K562 (cell line): ENCODE measurements at regions not wholly inside any gene's neighbourhood (a gene's known extent, or its start where the extent isn't known, plus 50 kb on each side); places are given as distances from the start of the nearest gene placed in this dataset.

Experiments used
- ATAC-seq: fragments of 200-7000 bp; cut with Tn5 transposase; 3 replicates; pipeline ENCODE4 v1.9.1; 2020; ENCODE audit warnings: moderate library complexity
- BruUV-seq: library from RNA; stranded (reverse); fragments of 400-500 nt; replicated peaks from 2 replicates; lab custom pipeline; 2021; lab: Mats Ljungman, UMichigan
- CTCF ChIA-PET: fragments of 300-600 bp; formaldehyde crosslinking; extraction: SDS; loops from one replicate; lab custom pipeline; 2021; ENCODE audit warnings: low intra/inter-chr PET ratio; lab: Yijun Ruan, JAX
- POLR2A ChIA-PET: fragments of 300-600, 350-650 bp; sonication (Branson Sonifier 250); formaldehyde crosslinking; extraction: SDS; loops from one replicate; lab custom pipeline; 2021; ENCODE audit warnings: antibody characterized with exemption, inconsistent platforms; lab: Yijun Ruan, JAX
- DNase-seq, 4 experiments: peaks; one replicate each; pipeline versions ENCODE4 v3.0.0 to v3.0.0-alpha.2; 2011 to 2018; ENCODE audit warnings: low spot score in 3 of 4, mixed read lengths in 3 of 4; ENCODE audit errors: extremely low read depth in 1 of 4
- FAIRE-seq: peaks from 2 replicates; lab custom pipeline; 2011; peaks lifted over from hg19 to GRCh38; lab: Jason Lieb, UNC
- H2AFZ ChIP-seq: 2 replicates; pipeline ENCODE4 v1.6.0; 2011; ENCODE audit warnings: low read depth, low read length, control low read depth, inconsistent platforms
- H3K27ac ChIP-seq: fragments of 200-600 bp; 3 replicates; pipeline ENCODE4 v1.8.0; 2011; ENCODE audit warnings: low read depth, mild to moderate bottlenecking, control low read depth, inconsistent platforms, low read length, moderate library complexity, mixed read lengths; ENCODE audit errors: extremely low read depth
- H3K27me3 ChIP-seq, 2 experiments: fragments of 300-600 bp in 1 of 2; 2 replicates in 1 of 2; 3 replicates in 1 of 2; pipeline versions ENCODE4 v1.6.0 to v1.8.0; 2011; ENCODE audit warnings: inconsistent platforms in 2 of 2, low read length in 2 of 2, mild to moderate bottlenecking in 1 of 2, mixed read lengths in 1 of 2, moderate library complexity in 1 of 2; ENCODE audit not compliant: control insufficient read depth in 2 of 2, insufficient read depth in 2 of 2
- H3K36me3 ChIP-seq: fragments of 300-600 bp; 3 replicates; pipeline ENCODE4 v1.8.0; 2011; ENCODE audit warnings: mild to moderate bottlenecking, low read length, inconsistent platforms; ENCODE audit not compliant: control insufficient read depth, insufficient read depth
- H3K4me1 ChIP-seq, 2 experiments: fragments of 200-600 bp in 1 of 2; replicated peaks in 1 of 2; 2 replicates in 1 of 2; 3 replicates in 1 of 2; pipeline versions ENCODE4 v1.5.1 to v1.8.0; 2011; ENCODE audit warnings: inconsistent platforms in 2 of 2, low read length in 2 of 2, mild to moderate bottlenecking in 1 of 2, mixed read lengths in 1 of 2, moderate library complexity in 1 of 2; ENCODE audit not compliant: control insufficient read depth in 2 of 2, insufficient read depth in 2 of 2
- H3K4me2 ChIP-seq: 2 replicates; pipeline ENCODE4 v1.6.1; 2011; ENCODE audit warnings: low read length, control low read depth, inconsistent platforms, mixed read lengths; ENCODE audit not compliant: insufficient read depth
- H3K4me3 ChIP-seq: fragments of 200-600 bp; sonication (generic), shearing (Covaris generic); 2 replicates; pipeline ENCODE4 v1.5.1; 2016; ENCODE audit warnings: control low read depth, inconsistent platforms
- H3K79me2 ChIP-seq: fragments of 200-600 bp; 3 replicates; pipeline ENCODE4 v1.8.0; 2011; ENCODE audit warnings: low read length, inconsistent platforms; ENCODE audit not compliant: control insufficient read depth, insufficient read depth
- H3K9ac ChIP-seq, 2 experiments: 2 replicates each; pipeline versions ENCODE4 v1.6.0 to v1.6.1; 2011; ENCODE audit warnings: low read depth in 2 of 2, low read length in 2 of 2, control low read depth in 1 of 2, inconsistent platforms in 1 of 2, mild to moderate bottlenecking in 1 of 2, mixed read lengths in 1 of 2; ENCODE audit not compliant: insufficient read depth in 1 of 2
- H3K9me1 ChIP-seq: one replicate; pipeline ENCODE4 v1.6.0; 2011; ENCODE audit warnings: inconsistent platforms, mild to moderate bottlenecking, low read length, moderate library complexity; ENCODE audit not compliant: control insufficient read depth, insufficient read depth
- H3K9me3 ChIP-seq: replicated peaks from 2 replicates; pipeline ENCODE4 v1.5.1; 2011; ENCODE audit warnings: low read depth, low read length, inconsistent platforms; ENCODE audit not compliant: control insufficient read depth, insufficient read depth
- H4K20me1 ChIP-seq: replicated peaks from 2 replicates; pipeline ENCODE4 v1.6.1; 2011; ENCODE audit warnings: low read length, inconsistent platforms, mixed read lengths; ENCODE audit not compliant: control insufficient read depth, insufficient read depth
- CXXC5 ChIP-seq: fragments of 250-450 bp; sonication (Bioruptor Pico); IDR thresholded peaks from 2 replicates; pipeline ENCODE4 v1.8.0; 2022; ENCODE audit warnings: inconsistent platforms, mild to moderate bottlenecking, moderate library complexity
- DEAF1 ChIP-seq: fragments of 450-650 bp; formaldehyde crosslinking; IDR thresholded peaks from 2 replicates; pipeline ENCODE4 v1.4.0; 2020; ENCODE audit warnings: mild to moderate bottlenecking, moderate library complexity
- FOXJ3 ChIP-seq: sonication (generic); formaldehyde crosslinking; IDR thresholded peaks from 2 replicates; pipeline ENCODE4 v1.4.0; 2020; ENCODE audit warnings: mild to moderate bottlenecking, missing genetic modification reagents
- GABPB2 ChIP-seq: fragments of 250-450 bp; sonication (Bioruptor Pico); conservative IDR thresholded peaks from 2 replicates; pipeline ENCODE4 v1.5.1; 2021; ENCODE audit warnings: mild to moderate bottlenecking
- KDM2B ChIP-seq: fragments of 250-450 bp; sonication (Bioruptor Pico); IDR thresholded peaks from 2 replicates; pipeline ENCODE4 v1.8.0; 2021; ENCODE audit warnings: mild to moderate bottlenecking, moderate library complexity
- NCOR1 ChIP-seq: fragments of 450-650 bp; IDR thresholded peaks from 2 replicates; pipeline ENCODE4 v1.6.1; 2016; ENCODE audit warnings: mild to moderate bottlenecking, moderate library complexity
- NEUROD1 ChIP-seq: fragments of 150-350 bp; IDR thresholded peaks from 2 replicates; pipeline ENCODE4 v1.6.1; 2014; ENCODE audit warnings: borderline replicate concordance, low read length, low read depth; ENCODE audit not compliant: partially characterized antibody
- RERE ChIP-seq: sonication (generic); formaldehyde crosslinking; IDR thresholded peaks from 2 replicates; pipeline ENCODE4 v1.8.0; 2023; ENCODE audit warnings: missing genetic modification reagents, mild to moderate bottlenecking, borderline replicate concordance
- SMAD3 ChIP-seq: fragments of 450-650 bp; formaldehyde crosslinking; conservative IDR thresholded peaks from 2 replicates; pipeline ENCODE4 v1.4.0; 2020; ENCODE audit warnings: mild to moderate bottlenecking
- SMARCC2 ChIP-seq: fragments of 450-650 bp; IDR thresholded peaks from 2 replicates; pipeline ENCODE4 v1.6.1; 2017; ENCODE audit warnings: antibody characterized with exemption, moderate library complexity, mild to moderate bottlenecking, low read depth
- ZFP1 ChIP-seq: fragments of 450-650 bp; formaldehyde crosslinking; IDR thresholded peaks from 2 replicates; pipeline ENCODE4 v1.4.0; 2020; ENCODE audit warnings: mild to moderate bottlenecking, mixed read lengths
- ZNF124 ChIP-seq: sonication (generic); formaldehyde crosslinking; IDR thresholded peaks from 2 replicates; pipeline ENCODE4 v1.8.1; 2022; ENCODE audit warnings: missing genetic modification reagents
- WGBS: fragments of 100-300 bp; shearing (Covaris generic); methylation state at CpG from one replicate; pipeline ENCODE4 v1.1.6; 2016; ENCODE audit warnings: low coverage, mixed read lengths; ENCODE audit not compliant: insufficient coverage; ENCODE audit errors: missing lambda C conversion rate; 5-methylcytosine and 5-hydroxymethylcytosine counted together
- in situ Hi-C: fragments of 300-500 bp; cut with MboI; formaldehyde crosslinking; loops from 4 replicates; pipeline ENCODE4 v1.15.0; 2018; ENCODE audit warnings: inconsistent platforms, mixed read lengths
- intact Hi-C: fragments of 100-400 bp; cut with micrococcal nuclease; formaldehyde crosslinking; loops from 2 replicates; pipeline ENCODE4 v1.14.2; 2022

- no peaks in the 10 kb centered on the region for H3K4me1 ChIP-seq
- in situ Hi-C loops: no loop called here
- H4K20me1 ChIP-seq: no peaks in the 10 kb centered on the region
- H3K27ac ChIP-seq: no peak overlapping the region
- H3K4me2 ChIP-seq: no peak overlapping the region
- no peaks in the 10 kb centered on the region for H3K36me3 ChIP-seq
- H3K9me3 ChIP-seq: no peaks in the 10 kb centered on the region
- H3K9ac ChIP-seq: no peak overlapping the region
- FAIRE-seq (no peak), ATAC-seq (no peak), DNase-seq (no peak)
- H3K4me3 ChIP-seq: no peak overlapping the region
- H3K79me2 ChIP-seq: no peaks in the 10 kb centered on the region
- no peaks in the 10 kb centered on the region for H3K27me3 ChIP-seq
- WGBS: 0% methylated on average over 3 of the region's 3 CpGs
- no TSS peak for BruUV-seq
- H3K9me1 ChIP-seq: no peaks in the 10 kb centered on the region
- H2AFZ ChIP-seq: no peak overlapping the region
- POLR2A ChIA-PET: interaction anchor here (0.6 kb wide), 1 partner anchor 10 kb away, joined by 3 read pairs; no protein-coding TSS in a partner anchor
- CTCF ChIA-PET: no interaction called here
- intact Hi-C loops: no loop called here
- TF ChIP-seq DEAF1 (CRISPR knock-in tag) (no peak), NCOR1 (no peak), GABPB2 (CRISPR knock-in tag) (no peak), SMAD3 (no peak), CXXC5 (CRISPR knock-in tag) (no peak), ZFP1 (no peak), KDM2B (CRISPR knock-in tag) (no peak), FOXJ3 (CRISPR knock-in tag) (no peak), NEUROD1 (no peak), SMARCC2 (no peak), ZNF124 (CRISPR knock-in tag) (no peak), RERE (CRISPR knock-in tag) (no peak)
These were observed 135.2 kb upstream of the NCAM1 start for GRCh38 chr11:112826026-112826425.
